Ishikawa (cell line): ENCODE measurements at regions not wholly inside any gene's neighbourhood (a gene's known extent, or its start where the extent isn't known, plus 50 kb on each side); places are given as distances from the start of the nearest gene placed in this dataset.

ENCODE experiments used
- CEBPB ChIP-seq: IDR thresholded peaks from 2 replicates; pipeline ENCODE4 v1.6.1; 2012
- CREB1 ChIP-seq: IDR thresholded peaks from 2 replicates; pipeline ENCODE4 v1.6.1; 2012; ENCODE audit warnings: low read depth
- EGR1 ChIP-seq: IDR thresholded peaks from 2 replicates; pipeline ENCODE4 v1.6.1; 2012
- EP300 ChIP-seq: IDR thresholded peaks from 2 replicates; pipeline ENCODE4 v1.6.1; 2012; ENCODE audit warnings: borderline replicate concordance
- FOXM1 ChIP-seq: IDR thresholded peaks from 2 replicates; pipeline ENCODE4 v1.6.1; 2012; ENCODE audit warnings: low read depth, borderline replicate concordance
- MAX ChIP-seq: IDR thresholded peaks from 2 replicates; pipeline ENCODE4 v1.6.1; 2012
- NFIC ChIP-seq: IDR thresholded peaks from 2 replicates; pipeline ENCODE4 v1.6.1; 2012
- RAD21 ChIP-seq: IDR thresholded peaks from 2 replicates; pipeline ENCODE4 v1.6.1; 2012; ENCODE audit warnings: low read depth
- REST ChIP-seq: IDR thresholded peaks from 2 replicates; pipeline ENCODE4 v1.6.1; 2012; ENCODE audit warnings: low read depth, mild to moderate bottlenecking
- TAF1 ChIP-seq: IDR thresholded peaks from 2 replicates; pipeline ENCODE4 v1.6.1; 2012; ENCODE audit warnings: low read depth, mild to moderate bottlenecking
- TCF12 ChIP-seq: IDR thresholded peaks from 2 replicates; pipeline ENCODE4 v1.6.1; 2012; ENCODE audit warnings: low read depth
- TEAD4 ChIP-seq: IDR thresholded peaks from 2 replicates; pipeline ENCODE4 v1.6.1; 2012
- USF1 ChIP-seq: IDR thresholded peaks from 2 replicates; pipeline ENCODE4 v1.6.1; 2012
- YY1 ChIP-seq: IDR thresholded peaks from 2 replicates; pipeline ENCODE4 v1.6.1; 2012; ENCODE audit warnings: low read depth
- ZBTB7A ChIP-seq: IDR thresholded peaks from 2 replicates; pipeline ENCODE4 v1.6.1; 2012; ENCODE audit warnings: low read depth

GRCh38 chr10:57657164-57657765, 610.4 kb downstream of the IPMK start:
- TF ChIP-seq ZBTB7A: no peak
- TF ChIP-seq TAF1: no peak
- TF ChIP-seq RAD21: peak; percentile 88
- TF ChIP-seq YY1: no peak

GRCh38 chr10:57654856-57655255, 612.8 kb downstream of the IPMK start:
- TF ChIP-seq CREB1: no peak
- TF ChIP-seq ZBTB7A: no peak
- TF ChIP-seq RAD21: no peak
- TF ChIP-seq REST: no peak
- TF ChIP-seq CEBPB: no peak
- no peak for TF ChIP-seq TAF1
- TF ChIP-seq EP300: no peak
- no peak for TF ChIP-seq FOXM1
- TF ChIP-seq TCF12: no peak
- TF ChIP-seq NFIC: no peak
- TF ChIP-seq TEAD4: no peak
- TF ChIP-seq USF1: no peak
- TF ChIP-seq MAX: no peak
- no peak for TF ChIP-seq EGR1
- no peak for TF ChIP-seq YY1

- TF ChIP-seq REST (no peak), EP300 (no peak), EGR1 (no peak), YY1 (no peak), ZBTB7A (no peak), CREB1 (no peak), TCF12 (no peak), MAX (no peak), USF1 (no peak), FOXM1 (no peak), NFIC (no peak), CEBPB (no peak), TEAD4 (no peak), TAF1 (no peak), RAD21 (no peak)
These were observed 629.3 kb downstream of the IPMK start for GRCh38 chr10:57638411-57638810.

- TF ChIP-seq CREB1 (no peak), FOXM1 (no peak), USF1 (no peak)
These were observed 639.0 kb downstream of the IPMK start for GRCh38 chr10:57628592-57629284.

GRCh38 chr10:57627642-57628178, 640.0 kb downstream of the IPMK start:
- TF ChIP-seq REST: no peak
- TF ChIP-seq FOXM1: no peak
- no peak for TF ChIP-seq TCF12
- TF ChIP-seq EP300: no peak
- no peak for TF ChIP-seq NFIC
- TF ChIP-seq YY1: no peak
- TF ChIP-seq USF1: no peak
- TF ChIP-seq TAF1: no peak
- TF ChIP-seq EGR1: no peak
- no peak for TF ChIP-seq CREB1
- TF ChIP-seq ZBTB7A: no peak
- no peak for TF ChIP-seq CEBPB
- TF ChIP-seq TEAD4: no peak
- TF ChIP-seq RAD21: no peak
- TF ChIP-seq MAX: no peak
